Activated CD8-positive, alpha-beta memory T cell treated with anti-CD3 and anti-CD28 coated beads for 1 hour (primary cell): ENCODE measurements at regions not wholly inside any gene's neighbourhood (a gene's known extent, or its start where the extent isn't known, plus 50 kb on each side); places are given as distances from the start of the nearest gene placed in this dataset.

Source experiments
- DNase-seq, 2 donors: peaks; one replicate each; pipeline ENCODE4 v3.0.0-alpha.2; 2020; ENCODE audit warnings: low read depth in 1 of 2; ENCODE audit errors: extremely low read depth in 1 of 2

DNA sequence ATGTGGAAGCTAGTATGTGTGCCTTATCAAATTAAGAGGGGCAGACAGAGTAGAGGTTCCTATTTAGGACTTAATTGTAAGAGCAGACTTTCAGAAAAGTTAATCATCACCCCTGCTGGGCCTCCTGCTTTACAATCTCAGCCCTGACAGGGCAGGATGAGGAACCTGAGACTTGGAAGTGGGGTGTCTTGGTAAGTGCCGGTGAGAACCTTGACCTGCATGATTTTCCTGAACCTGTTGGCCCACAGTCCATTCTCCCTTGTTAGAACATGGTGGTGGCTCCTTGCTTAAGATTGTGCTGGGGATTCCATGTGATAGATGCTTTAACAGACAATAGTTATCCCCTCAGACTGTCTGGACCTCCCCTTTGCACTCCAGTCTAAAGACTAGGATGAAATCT, 141.7 kb upstream of the TMEM72 start:
- DNase-seq, result no peak

DNA sequence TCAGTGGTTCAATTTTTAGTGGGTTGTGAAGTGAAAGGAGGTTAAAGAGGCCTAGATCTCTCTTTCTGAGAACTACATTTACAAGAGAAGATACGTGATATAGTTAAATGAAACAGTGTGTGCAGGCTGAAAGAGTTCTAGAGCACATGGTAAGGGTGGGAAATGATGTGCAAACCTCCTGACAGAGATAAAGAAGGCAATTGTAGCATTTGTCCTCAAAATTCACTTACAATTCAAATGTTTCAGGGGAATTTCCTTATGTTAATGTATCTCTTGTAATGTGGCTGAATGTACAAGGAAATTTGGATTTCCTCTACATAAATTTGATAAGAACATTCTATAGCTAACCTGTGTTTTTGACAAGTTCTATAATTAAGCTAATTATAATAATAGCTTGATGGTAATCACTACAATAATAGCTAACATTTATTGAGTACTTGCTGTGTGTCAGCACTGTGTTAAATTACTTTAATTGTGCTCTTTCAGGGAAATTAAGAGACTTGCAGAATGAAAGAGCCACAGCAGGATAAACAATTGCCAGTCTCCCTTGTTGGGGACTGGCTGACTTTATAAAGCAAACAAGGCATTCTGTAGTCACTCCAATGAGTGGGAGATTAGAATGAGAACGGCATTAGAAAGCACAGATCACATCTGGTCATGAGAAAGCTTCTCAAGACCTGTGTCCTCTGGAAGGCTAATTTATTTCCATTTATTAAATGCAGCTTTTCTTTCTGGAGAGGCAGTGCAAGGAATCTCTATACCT, 139.7 kb upstream of the TMEM72 start:
- no peak for DNase-seq

GRCh38 chr10:44773565-44773964, 137.6 kb upstream of the TMEM72 start:
- no peak for DNase-seq

DNA sequence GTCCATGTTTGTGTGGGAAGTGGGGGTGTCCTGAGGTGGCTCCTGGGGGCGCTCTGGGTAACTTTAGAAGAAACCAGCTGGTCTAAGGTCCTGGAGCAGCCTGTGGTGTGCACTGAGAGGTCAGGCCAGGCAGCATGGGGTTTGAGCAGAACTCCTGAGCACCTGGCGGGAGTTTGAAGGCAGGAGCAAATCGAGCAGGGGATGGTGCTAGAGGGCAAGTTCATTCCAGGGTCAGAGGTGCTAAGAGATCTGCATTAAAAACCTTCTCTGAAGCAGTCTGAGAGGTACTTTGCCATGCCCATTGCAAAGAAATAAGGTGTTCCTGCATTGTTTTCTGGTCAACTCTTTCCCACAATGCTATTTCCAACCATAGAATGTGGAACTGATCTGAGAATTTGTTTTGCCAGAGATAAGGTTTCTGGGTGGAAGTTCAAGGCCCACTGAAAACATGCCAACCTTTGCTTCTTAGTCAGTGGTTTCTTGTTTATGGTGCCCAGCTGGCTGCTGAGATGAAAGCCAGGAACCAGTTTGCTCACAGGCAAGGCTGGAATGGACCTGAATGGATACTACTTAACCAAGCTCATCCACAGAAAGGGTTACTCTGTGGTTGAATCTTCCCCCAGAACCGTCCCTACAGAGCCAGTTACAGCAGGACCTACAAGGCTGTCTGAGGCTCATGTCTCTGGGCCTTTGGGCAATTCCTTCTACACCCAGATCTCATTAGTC, 136.3 kb upstream of the TMEM72 start:
- no peak for DNase-seq

GRCh38 chr10:44775402-44775741, 135.8 kb upstream of the TMEM72 start:
- DNase-seq, result no peak

DNA sequence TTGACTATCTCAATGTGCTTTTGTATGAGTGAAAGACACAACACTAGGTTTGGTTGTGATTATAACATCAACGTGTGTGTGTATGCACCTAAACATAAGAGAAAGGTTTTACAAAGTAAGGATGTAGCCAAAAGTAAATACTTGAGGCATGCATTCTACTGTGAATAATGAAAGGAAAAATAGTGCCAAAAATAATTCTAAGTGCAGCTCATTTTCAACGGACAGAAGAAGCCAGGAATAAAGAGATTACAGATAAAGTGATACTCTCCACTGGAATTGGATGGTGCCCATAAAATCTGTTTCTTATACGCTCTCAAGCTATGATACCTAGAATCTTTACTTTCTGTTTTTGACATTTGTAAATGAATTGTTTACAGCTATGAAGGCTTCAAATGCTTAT, 135.0 kb upstream of the TMEM72 start:
- no peak for DNase-seq

DNA sequence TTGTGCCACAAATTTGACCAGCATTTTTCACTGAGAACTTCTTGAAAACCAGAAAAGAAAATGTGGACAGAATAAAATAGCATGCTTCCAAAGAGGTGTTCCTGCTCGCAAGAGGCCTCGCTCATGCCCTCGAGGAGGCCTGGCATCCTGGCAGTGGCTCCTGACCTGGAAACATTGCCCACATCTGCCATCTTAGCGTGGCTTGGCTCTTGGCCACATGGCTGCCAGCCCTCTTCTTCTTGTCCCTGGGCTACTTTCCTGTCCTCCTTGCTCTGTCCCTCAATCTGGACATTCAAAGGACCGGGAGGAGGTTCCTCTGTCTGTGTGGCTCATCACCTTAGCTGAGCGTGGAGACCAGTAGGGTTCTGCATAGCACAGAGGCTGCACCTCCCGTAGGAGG, 131.6 kb upstream of the TMEM72 start:
- no peak for DNase-seq

DNA sequence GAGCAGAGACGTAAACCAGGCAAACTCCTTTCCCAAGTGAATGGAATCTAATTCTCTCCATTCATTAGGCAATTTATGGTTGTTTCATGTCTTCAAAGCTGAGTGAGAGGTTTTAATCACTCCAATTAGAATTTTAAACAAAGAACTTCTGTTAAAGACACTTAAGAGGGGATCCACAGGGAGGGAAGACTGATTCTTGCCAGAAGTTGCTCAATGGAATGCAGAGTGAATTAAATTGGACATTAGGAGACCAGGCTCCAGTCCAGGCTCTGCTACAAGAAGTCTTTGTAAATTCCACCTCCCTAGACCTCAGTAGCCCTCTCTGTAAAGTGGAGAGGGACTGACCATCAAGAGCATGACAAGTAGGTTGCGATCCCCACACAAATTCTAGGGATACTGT, 130.7 kb upstream of the TMEM72 start:
- no peak for DNase-seq

DNA sequence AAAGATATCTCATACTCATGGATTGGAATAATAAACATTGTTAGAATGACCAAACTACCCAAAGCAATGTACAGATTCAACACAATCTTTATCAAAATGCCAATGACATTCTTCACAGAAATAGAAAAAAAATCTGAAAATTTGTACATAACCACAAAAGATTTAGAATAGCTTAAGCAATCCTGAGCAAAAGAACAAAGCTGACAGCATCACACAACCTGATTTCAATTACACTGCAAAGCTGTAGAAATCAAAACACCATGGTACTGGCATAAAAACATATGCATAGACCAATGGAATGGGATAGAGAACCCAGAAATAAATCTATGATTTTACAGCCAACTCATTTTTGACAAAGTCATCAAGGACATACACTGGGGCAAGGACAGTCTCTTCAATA, 130.0 kb upstream of the TMEM72 start:
- no peak for DNase-seq

DNA sequence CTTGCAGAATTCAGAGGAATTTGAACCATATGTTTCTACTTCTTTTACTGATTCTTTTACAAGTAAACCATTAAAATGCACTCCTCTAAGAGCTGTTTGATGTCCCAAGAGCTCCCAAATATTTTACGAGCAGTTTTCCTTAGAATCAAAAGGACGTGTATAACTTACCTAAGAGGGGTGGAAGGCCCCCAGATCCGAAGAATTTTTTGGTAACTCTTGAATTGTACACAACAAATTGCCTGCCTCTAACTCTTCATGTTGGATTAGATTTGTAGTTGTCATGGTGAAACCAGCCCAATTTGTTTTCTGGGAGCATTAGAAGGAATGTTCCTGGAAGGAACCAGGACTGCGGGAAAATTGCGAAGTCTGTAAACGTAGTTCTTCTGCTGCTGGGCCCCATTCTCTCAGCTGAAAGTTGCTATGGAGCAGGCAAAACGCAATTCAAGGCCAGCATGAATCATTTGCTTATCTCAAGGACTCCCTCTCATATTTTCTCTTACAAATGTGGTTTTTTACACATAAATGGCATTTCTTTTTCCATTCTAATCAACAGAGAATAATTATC, 124.8 kb upstream of the TMEM72 start:
- no peak for DNase-seq

DNA sequence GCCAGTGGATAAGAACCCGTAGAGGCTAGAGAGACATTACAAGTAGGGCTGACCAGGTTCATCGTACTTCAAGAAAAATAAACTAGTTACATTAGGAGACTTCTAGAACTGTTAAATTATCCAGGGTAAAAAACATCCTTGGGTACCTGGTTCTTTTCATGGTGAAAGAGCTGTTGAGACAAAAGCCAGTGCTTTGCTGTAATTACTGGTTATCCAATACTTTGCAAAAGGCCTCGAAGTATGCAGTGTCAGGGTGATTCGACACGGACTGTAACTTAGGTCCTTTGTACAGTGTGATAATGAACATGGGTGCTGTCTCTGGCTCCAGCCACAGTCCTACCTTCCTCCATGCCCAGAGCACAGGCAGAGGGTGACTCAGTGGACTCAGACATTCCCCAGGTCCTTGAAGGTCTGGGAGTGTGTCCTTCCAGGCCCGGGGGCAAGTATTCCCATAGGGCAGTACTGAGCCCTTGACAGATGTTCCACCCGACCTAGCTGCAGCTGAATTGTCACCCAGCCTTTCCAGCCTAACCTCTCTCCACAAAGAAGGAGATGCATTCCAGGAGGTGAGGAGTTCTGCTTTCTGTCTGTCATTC, 123.6 kb upstream of the TMEM72 start:
- DNase-seq, result no peak

DNA sequence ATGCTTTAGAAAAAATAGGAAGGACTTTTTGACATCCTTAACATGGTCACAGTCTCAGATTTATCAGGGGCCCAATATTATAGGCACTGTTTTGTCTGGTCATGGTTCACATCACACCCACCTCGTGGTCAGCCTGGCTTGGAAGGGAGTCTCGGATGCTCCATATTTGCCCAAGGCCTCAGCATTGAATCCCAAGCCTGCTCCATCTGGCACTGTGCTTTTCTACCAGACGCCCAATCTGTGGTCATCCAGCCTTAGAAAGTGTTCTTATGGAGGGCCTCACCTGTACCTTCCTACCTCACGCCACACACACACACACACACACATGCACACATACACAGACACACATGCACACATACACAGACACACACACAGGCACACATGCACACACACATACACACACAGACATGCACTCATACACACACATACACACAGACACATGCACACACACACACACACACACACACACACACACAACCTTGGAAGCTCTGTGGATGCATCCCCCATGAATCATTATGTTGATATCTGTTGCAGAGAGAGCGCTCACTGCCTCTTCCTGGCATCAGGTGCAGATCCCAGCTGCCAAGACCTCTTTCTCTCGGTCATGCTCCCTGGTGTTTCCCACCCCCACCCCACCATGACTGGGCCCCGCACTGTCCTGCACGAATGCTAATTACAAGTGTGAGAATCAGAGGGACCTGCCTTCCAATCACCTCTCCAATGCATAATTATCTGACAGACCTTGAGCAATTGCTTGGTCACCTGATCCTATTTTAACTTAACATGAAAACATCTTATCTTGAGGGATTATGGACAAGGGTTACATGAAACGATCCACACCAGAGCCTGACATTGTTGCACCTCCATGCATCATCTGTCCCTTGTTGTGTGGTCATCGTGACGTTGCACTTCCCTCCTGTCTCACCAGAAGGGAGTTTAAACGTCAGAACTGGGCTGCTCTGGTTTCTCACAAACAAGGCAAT, 122.7 kb upstream of the TMEM72 start:
- no peak for DNase-seq

DNA sequence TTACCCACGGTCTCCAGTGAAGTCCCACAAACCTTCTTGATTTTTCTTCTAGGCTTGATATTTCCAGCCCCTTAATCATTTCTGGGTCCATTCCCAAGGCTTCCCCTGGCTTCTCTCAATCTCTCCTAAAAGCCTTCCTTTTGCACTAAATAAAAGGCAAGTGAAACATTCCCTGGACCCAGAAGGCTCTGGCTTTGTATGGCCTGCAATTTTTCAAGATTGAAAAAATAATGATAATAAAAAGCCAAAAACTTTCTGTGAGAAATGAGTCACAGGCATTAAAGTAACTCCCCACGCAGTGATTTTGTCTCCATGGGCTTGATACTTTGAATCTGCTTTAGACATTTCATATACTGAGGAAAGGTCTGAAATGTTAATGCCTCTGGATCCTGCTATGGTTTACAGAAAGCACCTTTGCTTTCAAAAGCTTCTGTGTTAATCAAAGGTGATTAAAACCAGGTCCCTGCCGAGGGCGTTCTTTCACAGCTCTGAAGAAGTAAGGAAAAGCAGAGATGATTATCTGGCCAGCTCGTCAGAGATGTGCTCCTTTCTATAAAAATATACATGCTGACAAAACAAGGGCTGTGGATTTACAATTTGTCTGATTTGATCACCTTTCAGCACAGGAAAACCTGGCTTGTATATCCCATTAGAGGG, 118.9 kb upstream of the TMEM72 start:
- DNase-seq, result no peak

- DNase-seq, result no peak
Measured at GRCh38 chr10:44799966-44800365, 111.2 kb upstream of the TMEM72 start.

DNA sequence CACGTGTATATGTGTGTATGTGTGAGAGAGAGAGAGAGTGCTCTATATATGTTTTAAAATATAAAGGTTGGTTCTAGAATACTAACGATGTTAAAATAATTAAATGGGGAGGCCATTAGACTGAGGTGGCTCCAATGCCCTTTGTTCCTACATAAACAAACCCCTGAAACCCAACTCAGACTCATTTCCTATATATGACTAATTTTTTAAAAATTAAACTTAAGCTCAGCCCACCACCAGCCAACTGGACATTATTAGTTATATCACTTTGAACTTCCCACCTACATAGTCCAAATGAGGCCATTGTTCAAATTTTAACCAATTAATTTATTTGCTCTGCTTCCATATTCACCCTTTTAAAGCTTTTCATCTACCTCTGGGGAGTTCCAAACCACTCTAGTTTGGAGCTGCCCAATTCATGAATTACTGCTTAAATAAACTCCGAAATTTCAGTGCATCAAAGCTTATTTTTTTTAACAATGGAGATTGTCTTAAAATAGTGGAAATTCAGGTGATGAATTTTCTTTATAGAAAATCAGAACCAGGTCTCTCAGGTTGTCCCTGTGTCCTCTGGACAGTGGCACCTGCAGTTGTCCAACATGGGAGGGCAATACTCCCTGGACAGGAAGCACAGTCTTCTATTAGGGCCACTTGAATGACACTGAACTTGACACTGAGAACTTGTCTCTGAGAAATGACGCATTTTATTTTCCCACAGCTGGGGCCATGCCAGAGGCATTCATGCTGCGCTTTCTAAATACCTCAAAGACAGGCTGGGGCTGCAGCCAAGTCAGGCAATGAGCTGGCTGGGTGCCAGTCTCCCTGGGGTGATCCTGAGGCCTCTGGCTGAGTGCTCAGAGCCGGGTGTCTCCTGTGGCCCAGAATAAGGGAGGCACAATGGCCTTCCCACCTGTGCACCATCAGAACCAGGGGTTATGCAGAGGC, 109.5 kb upstream of the TMEM72 start:
- no peak for DNase-seq

- DNase-seq, result no peak
Measured at GRCh38 chr10:44803862-44804261, 107.3 kb upstream of the TMEM72 start.

- DNase-seq, result no peak
Measured at GRCh38 chr10:44804661-44805060, 106.5 kb upstream of the TMEM72 start.

- no peak for DNase-seq
Measured at GRCh38 chr10:44805466-44806210, 105.5 kb upstream of the TMEM72 start.
